ENCODE measurements at regions not wholly inside any gene's neighbourhood (a gene's known extent, or its start where the extent isn't known, plus 50 kb on each side); places are given as distances from the start of the nearest gene placed in this dataset.

- TF ChIP-seq CTCF (IDR thresholded peaks at IDR 0.05; ENCODE audit: extremely low read depth, low read depth, low read length): no peak
- H3K79me2 ChIP-seq (ENCODE audit: insufficient read depth, low read length): no peaks in the 10 kb centered on the region
- no peak overlapping the region for H3K4me2 ChIP-seq (ENCODE audit: insufficient read depth, low read length)
- DNase-seq (ENCODE audit: insufficient read length, low spot score, missing footprints): no peak
- no peaks in the 10 kb centered on the region for H3K9me3 ChIP-seq (ENCODE audit: low read depth, low read length)
- no peak overlapping the region for H3K27ac ChIP-seq (ENCODE audit: low read depth, low read length)
- no peak overlapping the region for H2AFZ ChIP-seq (ENCODE audit: low read length)
- no peaks in the 10 kb centered on the region for H3K4me1 ChIP-seq (ENCODE audit: insufficient read depth, low read length)
- H4K20me1 ChIP-seq (ENCODE audit: insufficient read depth, low read length): no peaks in the 10 kb centered on the region
- no peaks in the 10 kb centered on the region for H3K36me3 ChIP-seq (ENCODE audit: insufficient read depth, low read length)
- H3K27me3 ChIP-seq (ENCODE audit: insufficient read depth, low read length): peaks cover 4% of the 10 kb centered on the region
- H3K4me3 ChIP-seq (ENCODE audit: insufficient read depth, low read length): no peak overlapping the region
Measured at GRCh38 chr5:135177591-135177990, 143.6 kb upstream of the PITX1 start.

DNA sequence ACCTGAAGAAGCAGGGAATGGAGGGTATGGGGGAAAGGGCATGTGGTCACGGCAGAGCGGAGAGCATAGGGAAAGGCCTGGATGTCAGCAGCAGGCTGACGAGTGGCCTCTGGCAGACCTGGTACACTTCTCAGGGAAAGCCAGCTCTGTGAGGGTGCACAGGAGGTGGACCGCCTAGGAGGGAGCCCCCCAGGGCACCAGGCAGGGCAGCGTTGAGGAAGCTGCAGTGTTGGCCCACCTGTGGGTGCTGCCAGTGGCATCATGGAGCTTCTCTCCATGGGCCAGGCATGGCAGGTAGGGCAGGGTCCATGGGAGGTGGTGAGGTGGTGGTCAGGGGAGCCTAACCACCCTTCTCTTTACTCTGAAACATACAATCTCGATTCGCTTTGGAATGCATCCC, 143.0 kb upstream of the PITX1 start:
- no peaks in the 10 kb centered on the region for H3K36me3 ChIP-seq (ENCODE audit: insufficient read depth, low read length)
- H3K4me1 ChIP-seq (ENCODE audit: insufficient read depth, low read length): no peaks in the 10 kb centered on the region
- no peak overlapping the region for H2AFZ ChIP-seq (ENCODE audit: low read length)
- H3K4me2 ChIP-seq (ENCODE audit: insufficient read depth, low read length): no peak overlapping the region
- H3K4me3 ChIP-seq (ENCODE audit: insufficient read depth, low read length): no peak overlapping the region
- no peak for TF ChIP-seq CTCF (IDR thresholded peaks at IDR 0.05; ENCODE audit: extremely low read depth, low read depth, low read length)
- no peaks in the 10 kb centered on the region for H3K9me3 ChIP-seq (ENCODE audit: low read depth, low read length)
- H3K27me3 ChIP-seq (ENCODE audit: insufficient read depth, low read length): peaks cover 8% of the 10 kb centered on the region
- no peaks in the 10 kb centered on the region for H3K79me2 ChIP-seq (ENCODE audit: insufficient read depth, low read length)
- no peak overlapping the region for H3K27ac ChIP-seq (ENCODE audit: low read depth, low read length)
- no peaks in the 10 kb centered on the region for H4K20me1 ChIP-seq (ENCODE audit: insufficient read depth, low read length)
- DNase-seq (ENCODE audit: insufficient read length, low spot score, missing footprints): no peak

DNA sequence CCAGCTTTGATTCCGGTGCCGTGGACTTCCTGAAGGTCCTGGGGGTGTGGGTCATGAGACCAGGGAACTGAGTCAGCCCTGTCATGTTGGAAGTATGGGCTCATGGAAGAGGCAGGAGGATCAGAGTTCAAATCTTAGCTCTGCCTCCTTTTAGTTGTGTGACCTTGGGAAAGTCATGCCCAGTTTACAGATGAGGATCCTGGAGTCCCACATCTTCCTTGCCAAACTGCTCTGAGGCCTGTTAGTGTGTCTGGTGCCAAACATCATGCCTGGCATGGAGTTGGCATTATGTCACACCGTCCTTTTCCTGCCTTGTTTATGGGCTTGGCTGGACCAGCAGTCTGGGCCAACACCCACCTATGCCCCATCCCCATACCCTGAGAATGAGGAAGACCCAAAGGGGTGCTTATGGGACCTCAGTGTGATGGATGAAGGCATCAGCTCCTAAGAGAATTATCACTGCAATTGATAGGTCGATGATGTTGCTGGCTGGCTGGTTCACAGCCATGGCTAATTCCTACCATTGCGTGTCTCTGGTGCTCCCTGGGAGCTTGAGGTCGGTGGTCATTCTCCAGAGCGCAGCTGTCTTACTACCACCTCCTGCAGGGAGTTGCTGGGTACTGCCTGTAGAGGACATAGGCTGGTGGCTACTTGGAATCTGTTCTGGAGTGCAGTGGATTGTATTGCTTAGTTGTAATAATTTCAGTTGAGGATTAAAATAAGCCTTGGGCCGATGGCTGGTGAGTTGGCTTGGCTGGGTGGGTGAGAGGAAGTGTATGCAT, 140.5 kb upstream of the PITX1 start:
- Histone ChIP-seq H3K27me3 (ENCODE audit: insufficient read depth, low read length) (peaks cover 17% of the 10 kb centered on the region), H3K27ac (ENCODE audit: low read depth, low read length) (no peak overlapping the region), H3K4me2 (ENCODE audit: insufficient read depth, low read length) (no peak overlapping the region), H4K20me1 (ENCODE audit: insufficient read depth, low read length) (no peaks in the 10 kb centered on the region), H3K4me1 (ENCODE audit: insufficient read depth, low read length) (no peaks in the 10 kb centered on the region), H3K4me3 (ENCODE audit: insufficient read depth, low read length) (no peak overlapping the region), H3K9me3 (ENCODE audit: low read depth, low read length) (no peaks in the 10 kb centered on the region), H3K36me3 (ENCODE audit: insufficient read depth, low read length) (no peaks in the 10 kb centered on the region), H3K79me2 (ENCODE audit: insufficient read depth, low read length) (no peaks in the 10 kb centered on the region), H2AFZ (ENCODE audit: low read length) (no peak overlapping the region)
- DNase-seq (ENCODE audit: insufficient read length, low spot score, missing footprints): no peak
- TF ChIP-seq CTCF (IDR thresholded peaks at IDR 0.05; ENCODE audit: extremely low read depth, low read depth, low read length): peak; percentile 27

DNA sequence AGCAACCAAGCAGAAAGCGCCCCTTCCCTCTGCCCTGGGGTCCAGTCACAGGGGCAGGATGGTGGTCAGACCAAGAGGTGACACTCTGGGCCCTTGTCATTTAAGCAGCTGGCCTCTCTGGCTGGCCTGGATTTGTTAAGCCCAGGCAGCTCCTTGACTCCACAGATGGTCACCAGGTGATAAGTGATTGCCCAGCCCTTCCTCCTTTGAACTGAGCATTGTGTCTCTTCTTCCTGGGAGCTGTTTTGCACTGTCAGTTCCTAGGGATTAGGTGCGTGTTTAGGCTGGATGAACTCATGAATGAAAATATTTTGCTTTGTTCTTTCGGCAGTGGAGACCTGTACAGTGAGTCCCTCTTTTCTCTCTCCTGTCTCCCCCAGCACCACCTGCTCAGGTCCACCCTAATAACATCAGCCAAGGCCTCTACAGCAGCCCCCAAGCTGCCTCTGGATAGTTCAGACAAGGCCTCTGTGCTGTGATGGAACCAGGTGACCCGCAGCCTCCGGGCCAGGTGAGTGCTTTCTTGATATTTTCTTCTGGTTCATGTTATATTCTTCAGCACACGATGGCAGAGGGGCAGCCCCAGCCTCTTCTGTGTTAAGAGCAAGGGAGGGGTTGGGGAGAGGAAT, 139.7 kb upstream of the PITX1 start:
- no peak for TF ChIP-seq CTCF (IDR thresholded peaks at IDR 0.05; ENCODE audit: extremely low read depth, low read depth, low read length)
- no peaks in the 10 kb centered on the region for H3K79me2 ChIP-seq (ENCODE audit: insufficient read depth, low read length)
- no peaks in the 10 kb centered on the region for H3K36me3 ChIP-seq (ENCODE audit: insufficient read depth, low read length)
- H3K4me3 ChIP-seq (ENCODE audit: insufficient read depth, low read length): no peak overlapping the region
- H3K4me1 ChIP-seq (ENCODE audit: insufficient read depth, low read length): no peaks in the 10 kb centered on the region
- H2AFZ ChIP-seq (ENCODE audit: low read length): no peak overlapping the region
- H3K27me3 ChIP-seq (ENCODE audit: insufficient read depth, low read length): peaks cover 24% of the 10 kb centered on the region
- H3K27ac ChIP-seq (ENCODE audit: low read depth, low read length): no peak overlapping the region
- H4K20me1 ChIP-seq (ENCODE audit: insufficient read depth, low read length): no peaks in the 10 kb centered on the region
- H3K9me3 ChIP-seq (ENCODE audit: low read depth, low read length): no peaks in the 10 kb centered on the region
- no peak for DNase-seq (ENCODE audit: insufficient read length, low spot score, missing footprints)
- H3K4me2 ChIP-seq (ENCODE audit: insufficient read depth, low read length): no peak overlapping the region
